Astrocyte (in vitro differentiated cells and primary cell): ENCODE measurements at regions not wholly inside any gene's neighbourhood (a gene's known extent, or its start where the extent isn't known, plus 50 kb on each side); places are given as distances from the start of the nearest gene placed in this dataset.

Experiments used
- EZH2 ChIP-seq: IDR thresholded peaks from 2 replicates; pipeline ENCODE4 v1.6.1; 2012; ENCODE audit warnings: mild to moderate bottlenecking, low read length, inconsistent platforms; ENCODE audit not compliant: insufficient read depth
- TF ChIP-seq, protein P1 (sequence below): IDR thresholded peaks from 2 replicates; pipeline ENCODE4 v1.5.1; 2011; ENCODE audit warnings: low read depth, mild to moderate bottlenecking, inconsistent platforms, low read length, moderate library complexity; ENCODE audit not compliant: insufficient read depth

DNA sequence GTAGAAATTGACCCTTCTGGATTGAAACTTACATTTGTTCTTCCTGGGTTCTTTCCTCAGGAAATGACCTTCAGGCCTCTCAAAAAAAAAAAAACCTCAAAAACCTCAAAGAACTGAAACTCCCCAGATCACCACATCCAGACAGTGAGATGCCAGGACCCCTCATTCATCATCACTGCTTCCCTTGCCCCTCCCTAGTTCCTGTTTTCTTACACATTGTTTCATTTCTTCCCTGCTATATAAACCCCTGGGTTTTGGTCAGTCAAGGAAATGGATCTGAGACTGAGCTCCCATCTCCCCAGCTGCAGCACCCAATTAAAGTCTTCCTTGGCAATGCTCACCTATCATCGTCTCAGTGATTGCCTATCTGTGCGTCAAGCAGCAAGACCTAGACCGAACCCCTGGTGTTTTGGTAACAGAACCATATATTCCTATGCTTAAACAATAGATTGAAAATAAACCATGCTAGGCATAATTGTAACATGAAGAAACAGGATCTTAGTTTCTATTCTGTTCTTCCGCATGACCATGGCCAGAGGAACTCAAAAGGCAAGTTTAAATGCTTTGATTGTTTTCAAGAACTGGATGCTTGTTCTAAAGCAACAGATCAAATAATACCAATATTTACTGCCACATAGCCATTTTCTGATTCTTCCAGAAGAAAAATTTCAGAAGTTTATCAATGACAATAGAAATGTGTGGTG lies 108.0 kb upstream of the MAX start:
- TF ChIP-seq, protein P1, sequence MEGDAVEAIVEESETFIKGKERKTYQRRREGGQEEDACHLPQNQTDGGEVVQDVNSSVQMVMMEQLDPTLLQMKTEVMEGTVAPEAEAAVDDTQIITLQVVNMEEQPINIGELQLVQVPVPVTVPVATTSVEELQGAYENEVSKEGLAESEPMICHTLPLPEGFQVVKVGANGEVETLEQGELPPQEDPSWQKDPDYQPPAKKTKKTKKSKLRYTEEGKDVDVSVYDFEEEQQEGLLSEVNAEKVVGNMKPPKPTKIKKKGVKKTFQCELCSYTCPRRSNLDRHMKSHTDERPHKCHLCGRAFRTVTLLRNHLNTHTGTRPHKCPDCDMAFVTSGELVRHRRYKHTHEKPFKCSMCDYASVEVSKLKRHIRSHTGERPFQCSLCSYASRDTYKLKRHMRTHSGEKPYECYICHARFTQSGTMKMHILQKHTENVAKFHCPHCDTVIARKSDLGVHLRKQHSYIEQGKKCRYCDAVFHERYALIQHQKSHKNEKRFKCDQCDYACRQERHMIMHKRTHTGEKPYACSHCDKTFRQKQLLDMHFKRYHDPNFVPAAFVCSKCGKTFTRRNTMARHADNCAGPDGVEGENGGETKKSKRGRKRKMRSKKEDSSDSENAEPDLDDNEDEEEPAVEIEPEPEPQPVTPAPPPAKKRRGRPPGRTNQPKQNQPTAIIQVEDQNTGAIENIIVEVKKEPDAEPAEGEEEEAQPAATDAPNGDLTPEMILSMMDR: no peak
- TF ChIP-seq EZH2: no peak
